ENCODE measurements at regions not wholly inside any gene's neighbourhood (a gene's known extent, or its start where the extent isn't known, plus 50 kb on each side); places are given as distances from the start of the nearest gene placed in this dataset.

- no peak overlapping the region for H3K27ac ChIP-seq
- no peaks in the 10 kb centered on the region for H3K4me1 ChIP-seq (ENCODE audit: control insufficient read depth in 1 of 2, insufficient read depth in 1 of 2, low read depth in 1 of 2, low read length in 1 of 2)
- no peaks in the 10 kb centered on the region for H3K9me3 ChIP-seq
- no peak for TF ChIP-seq CTCF (IDR thresholded peaks at IDR 0.05)
- no peak overlapping the region for H3K4me3 ChIP-seq (ENCODE audit: low read depth in 1 of 2, low read length in 1 of 2)
- no peaks in the 10 kb centered on the region for H3K36me3 ChIP-seq
- no peaks in the 10 kb centered on the region for H3K27me3 ChIP-seq
Measured at GRCh38 chr7:136489808-136490207, 378.6 kb upstream of the CHRM2 start.

GRCh38 chr7:136480901-136481300, 387.6 kb upstream of the CHRM2 start:
- no peaks in the 10 kb centered on the region for H3K9me3 ChIP-seq
- no peaks in the 10 kb centered on the region for H3K36me3 ChIP-seq
- no peak overlapping the region for H3K4me3 ChIP-seq (ENCODE audit: low read depth in 1 of 2, low read length in 1 of 2)
- no peak overlapping the region for H3K27ac ChIP-seq
- no peaks in the 10 kb centered on the region for H3K4me1 ChIP-seq (ENCODE audit: control insufficient read depth in 1 of 2, insufficient read depth in 1 of 2, low read depth in 1 of 2, low read length in 1 of 2)
- TF ChIP-seq CTCF (IDR thresholded peaks at IDR 0.05), result no peak
- no peaks in the 10 kb centered on the region for H3K27me3 ChIP-seq

GRCh38 chr7:136479922-136480321, 388.5 kb upstream of the CHRM2 start:
- TF ChIP-seq CTCF (IDR thresholded peaks at IDR 0.05), result no peak
- Histone ChIP-seq H3K4me1 (ENCODE audit: control insufficient read depth in 1 of 2, insufficient read depth in 1 of 2, low read depth in 1 of 2, low read length in 1 of 2) (no peaks in the 10 kb centered on the region), H3K9me3 (no peaks in the 10 kb centered on the region), H3K27ac (no peak overlapping the region), H3K36me3 (no peaks in the 10 kb centered on the region), H3K27me3 (no peaks in the 10 kb centered on the region), H3K4me3 (ENCODE audit: low read depth in 1 of 2, low read length in 1 of 2) (no peak overlapping the region)

- TF ChIP-seq CTCF (IDR thresholded peaks at IDR 0.05), result no peak
- no peak overlapping the region for H3K4me3 ChIP-seq (ENCODE audit: low read depth in 1 of 2, low read length in 1 of 2)
- no peaks in the 10 kb centered on the region for H3K36me3 ChIP-seq
- no peak overlapping the region for H3K27ac ChIP-seq
- no peaks in the 10 kb centered on the region for H3K4me1 ChIP-seq (ENCODE audit: control insufficient read depth in 1 of 2, insufficient read depth in 1 of 2, low read depth in 1 of 2, low read length in 1 of 2)
- H3K27me3 ChIP-seq, result no peaks in the 10 kb centered on the region
- H3K9me3 ChIP-seq, result no peaks in the 10 kb centered on the region
Measured at GRCh38 chr7:136470179-136470578, 398.3 kb upstream of the CHRM2 start.

GRCh38 chr7:136452949-136453348, 415.5 kb upstream of the CHRM2 start:
- no peak overlapping the region for H3K27ac ChIP-seq
- no peaks in the 10 kb centered on the region for H3K36me3 ChIP-seq
- no peak overlapping the region for H3K4me3 ChIP-seq (ENCODE audit: low read depth in 1 of 2, low read length in 1 of 2)
- no peaks in the 10 kb centered on the region for H3K4me1 ChIP-seq (ENCODE audit: control insufficient read depth in 1 of 2, insufficient read depth in 1 of 2, low read depth in 1 of 2, low read length in 1 of 2)
- H3K27me3 ChIP-seq, result no peaks in the 10 kb centered on the region
- no peak for TF ChIP-seq CTCF (IDR thresholded peaks at IDR 0.05)
- H3K9me3 ChIP-seq, result no peaks in the 10 kb centered on the region

- H3K4me3 ChIP-seq (ENCODE audit: low read depth in 1 of 2, low read length in 1 of 2), result no peak overlapping the region
- no peak overlapping the region for H3K27ac ChIP-seq
- H3K36me3 ChIP-seq, result no peaks in the 10 kb centered on the region
- no peaks in the 10 kb centered on the region for H3K4me1 ChIP-seq (ENCODE audit: control insufficient read depth in 1 of 2, insufficient read depth in 1 of 2, low read depth in 1 of 2, low read length in 1 of 2)
- H3K27me3 ChIP-seq, result no peaks in the 10 kb centered on the region
- no peaks in the 10 kb centered on the region for H3K9me3 ChIP-seq
- TF ChIP-seq CTCF (IDR thresholded peaks at IDR 0.05), result no peak
Measured at GRCh38 chr7:136446751-136447150, 421.7 kb upstream of the CHRM2 start.
